ENCODE measurements at regions not wholly inside any gene's neighbourhood (a gene's known extent, or its start where the extent isn't known, plus 50 kb on each side); places are given as distances from the start of the nearest gene placed in this dataset.
"Not testable (repeated sequence)": the region's sequence is repeated elsewhere in the genome, so short reads cannot be mapped to it uniquely, and the experiment has no call there.

GRCh38 chr5:121086671-121087070, 622.6 kb downstream of the PRR16 start:
- DNase-seq (ENCODE audit: low read depth, low spot score) = no peak
- in situ Hi-C loops (cut with HindIII; ENCODE audit: low sequenced_read_pairs) = no loop called here
- TF ChIP-seq CTCF (IDR thresholded peaks at IDR 0.05; ENCODE audit: low read depth, low read length) = no peak
- H3K4me3 ChIP-seq (ENCODE audit: low read depth, low read length) = no peak overlapping the region

GRCh38 chr5:121087560-121087959, 623.5 kb downstream of the PRR16 start:
- TF ChIP-seq CTCF (IDR thresholded peaks at IDR 0.05; ENCODE audit: low read depth, low read length) = no peak
- DNase-seq (ENCODE audit: low read depth, low spot score) = no peak
- in situ Hi-C loops (cut with HindIII; ENCODE audit: low sequenced_read_pairs) = no loop called here
- no peak overlapping the region for H3K4me3 ChIP-seq (ENCODE audit: low read depth, low read length)

GRCh38 chr5:121088341-121088740, 624.2 kb downstream of the PRR16 start:
- no peak for DNase-seq (ENCODE audit: low read depth, low spot score)
- in situ Hi-C loops (cut with HindIII; ENCODE audit: low sequenced_read_pairs) = no loop called here
- H3K4me3 ChIP-seq (ENCODE audit: low read depth, low read length) = no peak overlapping the region
- TF ChIP-seq CTCF (IDR thresholded peaks at IDR 0.05; ENCODE audit: low read depth, low read length) = no peak

GRCh38 chr5:121090822-121091221, 626.7 kb downstream of the PRR16 start:
- no peak overlapping the region for H3K4me3 ChIP-seq (ENCODE audit: low read depth, low read length)
- TF ChIP-seq CTCF (IDR thresholded peaks at IDR 0.05; ENCODE audit: low read depth, low read length) = no peak
- in situ Hi-C loops (cut with HindIII; ENCODE audit: low sequenced_read_pairs) = no loop called here
- no peak for DNase-seq (ENCODE audit: low read depth, low spot score)

- in situ Hi-C loops (cut with HindIII; ENCODE audit: low sequenced_read_pairs) = no loop called here
- DNase-seq (ENCODE audit: low read depth, low spot score) = no peak
- no peak for TF ChIP-seq CTCF (IDR thresholded peaks at IDR 0.05; ENCODE audit: low read depth, low read length)
- H3K4me3 ChIP-seq (ENCODE audit: low read depth, low read length) = no peak overlapping the region
Measured at GRCh38 chr5:121100931-121101330, 636.8 kb downstream of the PRR16 start.

- in situ Hi-C loops (cut with HindIII; ENCODE audit: low sequenced_read_pairs) = no loop called here
- no peak overlapping the region for H3K4me3 ChIP-seq (ENCODE audit: low read depth, low read length)
- DNase-seq (ENCODE audit: low read depth, low spot score) = no peak
- no peak for TF ChIP-seq CTCF (IDR thresholded peaks at IDR 0.05; ENCODE audit: low read depth, low read length)
Measured at GRCh38 chr5:121105921-121106320, 641.8 kb downstream of the PRR16 start.

GRCh38 chr5:121106721-121107690, 642.9 kb downstream of the PRR16 start:
- H3K4me3 ChIP-seq (ENCODE audit: low read depth, low read length); in situ Hi-C loops (cut with HindIII; ENCODE audit: low sequenced_read_pairs); DNase-seq (ENCODE audit: low read depth, low spot score): not testable (repeated sequence)

All from astrocyte of the spinal cord (primary cell).